ENCODE measurements at regions not wholly inside any gene's neighbourhood (a gene's known extent, or its start where the extent isn't known, plus 50 kb on each side); places are given as distances from the start of the nearest gene placed in this dataset.
A peak's percentile ranks its signal among the peaks of the same experiment; 100 is the strongest.
"Not testable (repeated sequence)": the region's sequence is repeated elsewhere in the genome, so short reads cannot be mapped to it uniquely, and the experiment has no call there.

- H2BK12ac ChIP-seq (ENCODE audit: low read length in 2 of 2) = no peak overlapping the region
- H3K14ac ChIP-seq (ENCODE audit: low read length in 2 of 2) = no peak overlapping the region
- H3K23ac ChIP-seq (ENCODE audit: low read length in 2 of 2) = no peak overlapping the region
- no peak overlapping the region for H3K18ac ChIP-seq (ENCODE audit: low read depth in 1 of 2, low read length in 2 of 2)
- no peaks in the 10 kb centered on the region for H3K79me1 ChIP-seq (replicated peaks; ENCODE audit: low read length, poor library complexity, severe bottlenecking)
- no peak overlapping the region for H2BK120ac ChIP-seq (ENCODE audit: low read depth, low read length)
- peaks cover 2% of the 10 kb centered on the region for H3K4me1 ChIP-seq (ENCODE audit: control insufficient read depth, insufficient read depth, low read depth, low read length)
- no peak overlapping the region for H3K27ac ChIP-seq (ENCODE audit: low read length, poor library complexity, severe bottlenecking)
- 2% methylated on average over 18 of the region's 18 CpGs for WGBS
- no peak overlapping the region for H2AK5ac ChIP-seq (ENCODE audit: low read length, severe bottlenecking)
- H2BK15ac ChIP-seq (ENCODE audit: low read depth, poor library complexity, severe bottlenecking) = no peak overlapping the region
- H3K9me3 ChIP-seq (ENCODE audit: control insufficient read depth, low read length) = no peaks in the 10 kb centered on the region
- H4K8ac ChIP-seq (ENCODE audit: low read length) = no peak overlapping the region
- H3K4ac ChIP-seq (ENCODE audit: low read depth in 1 of 2, low read length in 2 of 2) = no peak overlapping the region
- H3K4me2 ChIP-seq (ENCODE audit: low read length, poor library complexity, severe bottlenecking) = no peak overlapping the region
- no peak overlapping the region for H2AFZ ChIP-seq (ENCODE audit: low read depth, low read length)
- no peak overlapping the region for H2BK5ac ChIP-seq (ENCODE audit: low read depth, low read length, poor library complexity, severe bottlenecking)
- peaks cover 10 to 16% of the 10 kb centered on the region in 2 experiments for H3K27me3 ChIP-seq (ENCODE audit: control insufficient read depth in 1 of 2, insufficient read depth in 1 of 2, low read length in 2 of 2)
- H3K4me3 ChIP-seq (ENCODE audit: insufficient read depth in 1 of 2, low read depth in 1 of 2, low read length in 2 of 2) = no peak overlapping the region
- H3K36me3 ChIP-seq (ENCODE audit: control insufficient read depth in 1 of 2, insufficient read depth in 2 of 2, low read depth in 1 of 2, low read length in 2 of 2) = no peaks in the 10 kb centered on the region
- no peak overlapping the region for H4K91ac ChIP-seq (ENCODE audit: low read length)
- peak; percentile 78 for DNase-seq
- peak overlapping the region; percentile 63 for H3K9ac ChIP-seq (ENCODE audit: low read length)
Observed at GRCh38 chr1:67500413-67500959, 70.3 kb upstream of the SERBP1 start.

GRCh38 chr1:67503974-67504373 is 73.8 kb upstream of the SERBP1 start:
- Histone ChIP-seq H3K4me2 (ENCODE audit: low read length, poor library complexity, severe bottlenecking) (no peak overlapping the region), H4K91ac (ENCODE audit: low read length) (no peak overlapping the region), H3K9me3 (ENCODE audit: control insufficient read depth, low read length) (no peaks in the 10 kb centered on the region), H3K4ac (ENCODE audit: low read depth in 1 of 2, low read length in 2 of 2) (no peak overlapping the region), H2BK120ac (ENCODE audit: low read depth, low read length) (no peak overlapping the region), H3K4me3 (ENCODE audit: insufficient read depth in 1 of 2, low read depth in 1 of 2, low read length in 2 of 2) (no peak overlapping the region), H2AFZ (ENCODE audit: low read depth, low read length) (no peak overlapping the region), H3K27ac (ENCODE audit: low read length, poor library complexity, severe bottlenecking) (no peak overlapping the region), H3K4me1 (ENCODE audit: control insufficient read depth, insufficient read depth, low read depth, low read length) (peaks cover 2% of the 10 kb centered on the region), H3K14ac (ENCODE audit: low read length in 2 of 2) (no peak overlapping the region), H2BK12ac (ENCODE audit: low read length in 2 of 2) (no peak overlapping the region), H3K23ac (ENCODE audit: low read length in 2 of 2) (no peak overlapping the region), H3K36me3 (ENCODE audit: control insufficient read depth in 1 of 2, insufficient read depth in 2 of 2, low read depth in 1 of 2, low read length in 2 of 2) (no peaks in the 10 kb centered on the region), H4K8ac (ENCODE audit: low read length) (no peak overlapping the region), H2BK15ac (ENCODE audit: low read depth, poor library complexity, severe bottlenecking) (no peak overlapping the region), H2BK5ac (ENCODE audit: low read depth, low read length, poor library complexity, severe bottlenecking) (no peak overlapping the region), H3K79me1 (replicated peaks; ENCODE audit: low read length, poor library complexity, severe bottlenecking) (no peaks in the 10 kb centered on the region), H3K27me3 (ENCODE audit: control insufficient read depth in 1 of 2, insufficient read depth in 1 of 2, low read length in 2 of 2) (peaks cover 10 to 16% of the 10 kb centered on the region in 2 experiments), H3K9ac (ENCODE audit: low read length) (no peak overlapping the region), H2AK5ac (ENCODE audit: low read length, severe bottlenecking) (no peak overlapping the region), H3K18ac (ENCODE audit: low read depth in 1 of 2, low read length in 2 of 2) (no peak overlapping the region)
- 71% methylated on average over 2 of the region's 2 CpGs for WGBS
- DNase-seq = no peak

- H3K4me1 ChIP-seq (ENCODE audit: control insufficient read depth, insufficient read depth, low read depth, low read length); H3K4me3 ChIP-seq (ENCODE audit: insufficient read depth in 1 of 2, low read depth in 1 of 2, low read length in 2 of 2); H3K79me1 ChIP-seq (replicated peaks; ENCODE audit: low read length, poor library complexity, severe bottlenecking); H2BK12ac ChIP-seq (ENCODE audit: low read length in 2 of 2); H4K91ac ChIP-seq (ENCODE audit: low read length); H2AFZ ChIP-seq (ENCODE audit: low read depth, low read length); H3K27ac ChIP-seq (ENCODE audit: low read length, poor library complexity, severe bottlenecking); H3K14ac ChIP-seq (ENCODE audit: low read length in 2 of 2); H2BK120ac ChIP-seq (ENCODE audit: low read depth, low read length); H3K18ac ChIP-seq (ENCODE audit: low read depth in 1 of 2, low read length in 2 of 2); H3K9me3 ChIP-seq (ENCODE audit: control insufficient read depth, low read length); DNase-seq; H4K8ac ChIP-seq (ENCODE audit: low read length); H2AK5ac ChIP-seq (ENCODE audit: low read length, severe bottlenecking); H3K9ac ChIP-seq (ENCODE audit: low read length); H3K23ac ChIP-seq (ENCODE audit: low read length in 2 of 2); H3K36me3 ChIP-seq (ENCODE audit: control insufficient read depth in 1 of 2, insufficient read depth in 2 of 2, low read depth in 1 of 2, low read length in 2 of 2); H3K4ac ChIP-seq (ENCODE audit: low read depth in 1 of 2, low read length in 2 of 2); H2BK15ac ChIP-seq (ENCODE audit: low read depth, poor library complexity, severe bottlenecking); H3K4me2 ChIP-seq (ENCODE audit: low read length, poor library complexity, severe bottlenecking); H2BK5ac ChIP-seq (ENCODE audit: low read depth, low read length, poor library complexity, severe bottlenecking); H3K27me3 ChIP-seq (ENCODE audit: control insufficient read depth in 1 of 2, insufficient read depth in 1 of 2, low read length in 2 of 2): not testable (repeated sequence)
- WGBS = 88% methylated on average over 7 of the region's 11 CpGs
Observed at GRCh38 chr1:67513392-67514294, 83.4 kb upstream of the SERBP1 start.

- Histone ChIP-seq H4K91ac (ENCODE audit: low read length) (no peak overlapping the region), H3K4me2 (ENCODE audit: low read length, poor library complexity, severe bottlenecking) (no peak overlapping the region), H3K27ac (ENCODE audit: low read length, poor library complexity, severe bottlenecking) (no peak overlapping the region), H4K8ac (ENCODE audit: low read length) (no peak overlapping the region), H3K23ac (ENCODE audit: low read length in 2 of 2) (no peak overlapping the region), H2BK120ac (ENCODE audit: low read depth, low read length) (no peak overlapping the region), H2BK5ac (ENCODE audit: low read depth, low read length, poor library complexity, severe bottlenecking) (no peak overlapping the region), H3K9me3 (ENCODE audit: control insufficient read depth, low read length) (peaks cover 5% of the 10 kb centered on the region), H3K9ac (ENCODE audit: low read length) (no peak overlapping the region), H3K4ac (ENCODE audit: low read depth in 1 of 2, low read length in 2 of 2) (no peak overlapping the region), H2AK5ac (ENCODE audit: low read length, severe bottlenecking) (no peak overlapping the region), H3K14ac (ENCODE audit: low read length in 2 of 2) (no peak overlapping the region), H3K27me3 (ENCODE audit: control insufficient read depth in 1 of 2, insufficient read depth in 1 of 2, low read length in 2 of 2) (no peaks in the 10 kb centered on the region), H2BK12ac (ENCODE audit: low read length in 2 of 2) (no peak overlapping the region), H2AFZ (ENCODE audit: low read depth, low read length) (no peak overlapping the region), H3K4me1 (ENCODE audit: control insufficient read depth, insufficient read depth, low read depth, low read length) (no peaks in the 10 kb centered on the region), H3K79me1 (replicated peaks; ENCODE audit: low read length, poor library complexity, severe bottlenecking) (no peaks in the 10 kb centered on the region), H3K36me3 (ENCODE audit: control insufficient read depth in 1 of 2, insufficient read depth in 2 of 2, low read depth in 1 of 2, low read length in 2 of 2) (no peaks in the 10 kb centered on the region), H3K4me3 (ENCODE audit: insufficient read depth in 1 of 2, low read depth in 1 of 2, low read length in 2 of 2) (no peak overlapping the region), H3K18ac (ENCODE audit: low read depth in 1 of 2, low read length in 2 of 2) (no peak overlapping the region), H2BK15ac (ENCODE audit: low read depth, poor library complexity, severe bottlenecking) (no peak overlapping the region)
- WGBS = 75% methylated on average over 3 of the region's 4 CpGs
- no peak for DNase-seq
Observed at GRCh38 chr1:67514300-67514699, 84.1 kb upstream of the SERBP1 start.

Data from mesenchymal stem cell (in vitro differentiated cells and primary cell).